Nephron (organoid): ENCODE measurements at regions not wholly inside any gene's neighbourhood (a gene's known extent, or its start where the extent isn't known, plus 50 kb on each side); places are given as distances from the start of the nearest gene placed in this dataset.

Source experiments
- H3K27ac Mint-ChIP-seq, 3 experiments: 2 replicates each; pipeline ENCODE4 v1.8.0; 2020; ENCODE audit warnings: mixed read lengths in 3 of 3, mild to moderate bottlenecking in 2 of 3, moderate library complexity in 1 of 3
- H3K27me3 Mint-ChIP-seq: 2 replicates; pipeline ENCODE4 v1.8.0; 2021; ENCODE audit warnings: low read depth, mild to moderate bottlenecking, moderate library complexity, mixed read lengths
- H3K36me3 Mint-ChIP-seq: 2 replicates; pipeline ENCODE4 v1.8.0; 2020; ENCODE audit warnings: low read depth, mixed read lengths
- H3K4me1 Mint-ChIP-seq: 2 replicates; pipeline ENCODE4 v1.8.0; 2020; ENCODE audit warnings: mixed read lengths
- H3K4me3 Mint-ChIP-seq, 3 experiments: 2 replicates each; pipeline ENCODE4 v1.8.0; 2020; ENCODE audit warnings: mild to moderate bottlenecking in 3 of 3, mixed read lengths in 3 of 3, moderate library complexity in 2 of 3
- H3K9me3 Mint-ChIP-seq: 2 replicates; pipeline ENCODE4 v1.8.0; 2020; ENCODE audit warnings: mixed read lengths
- CTCF ChIP-seq, 3 experiments: fragments of 200-600 bp; sonication (generic); IDR thresholded peaks; one replicate each; pipeline ENCODE4 v1.5.0; 2021; ENCODE audit warnings: antibody characterized with exemption in 3 of 3; ENCODE audit not compliant: unreplicated experiment in 3 of 3

GRCh38 chr13:50339271-50339670, 324.0 kb downstream of the KCNRG start:
- H3K27ac Mint-ChIP-seq, result peak overlapping the region in 1 of 3 experiments; percentile 53
- H3K4me1 Mint-ChIP-seq, result peaks cover 30% of the 10 kb centered on the region
- H3K27me3 Mint-ChIP-seq, result peaks cover 20% of the 10 kb centered on the region
- no peaks in the 10 kb centered on the region for H3K9me3 Mint-ChIP-seq
- no peak overlapping the region for H3K4me3 Mint-ChIP-seq
- TF ChIP-seq CTCF (IDR thresholded peaks at IDR 0.05; ENCODE audit: unreplicated experiment in 3 of 3), result no peak
- no peaks in the 10 kb centered on the region for H3K36me3 Mint-ChIP-seq

- peaks cover 20% of the 10 kb centered on the region for H3K27me3 Mint-ChIP-seq
- peak overlapping the region; percentile 10 to 53 (median 52) for H3K27ac Mint-ChIP-seq
- H3K4me3 Mint-ChIP-seq, result no peak overlapping the region
- H3K4me1 Mint-ChIP-seq, result peaks cover 23% of the 10 kb centered on the region
- no peak for TF ChIP-seq CTCF (IDR thresholded peaks at IDR 0.05; ENCODE audit: unreplicated experiment in 3 of 3)
- no peaks in the 10 kb centered on the region for H3K9me3 Mint-ChIP-seq
- no peaks in the 10 kb centered on the region for H3K36me3 Mint-ChIP-seq
These were observed 324.9 kb downstream of the KCNRG start for GRCh38 chr13:50340146-50340545.

- TF ChIP-seq CTCF (IDR thresholded peaks at IDR 0.05; ENCODE audit: unreplicated experiment in 3 of 3), result no peak
- Mint-ChIP-seq H3K4me3 (no peak overlapping the region), H3K27me3 (peaks cover 20% of the 10 kb centered on the region)
These were observed 325.5 kb downstream of the KCNRG start for GRCh38 chr13:50340551-50341287.

GRCh38 chr13:50341526-50341925, 326.3 kb downstream of the KCNRG start:
- H3K27ac Mint-ChIP-seq, result peak overlapping the region in 2 of 3 experiments; percentile 52 to 53
- H3K9me3 Mint-ChIP-seq, result no peaks in the 10 kb centered on the region
- peaks cover 20% of the 10 kb centered on the region for H3K27me3 Mint-ChIP-seq
- TF ChIP-seq CTCF (IDR thresholded peaks at IDR 0.05; ENCODE audit: unreplicated experiment in 3 of 3), result no peak
- H3K4me1 Mint-ChIP-seq, result peaks cover 23% of the 10 kb centered on the region
- H3K36me3 Mint-ChIP-seq, result no peaks in the 10 kb centered on the region
- no peak overlapping the region for H3K4me3 Mint-ChIP-seq

More at GRCh38 chr13:50340551-50341287, 325.5 kb downstream of the KCNRG start:
- no peaks in the 10 kb centered on the region for H3K36me3 Mint-ChIP-seq
- peaks cover 23% of the 10 kb centered on the region for H3K4me1 Mint-ChIP-seq
- peak overlapping the region; percentile 10 to 53 (median 52) for H3K27ac Mint-ChIP-seq
- no peaks in the 10 kb centered on the region for H3K9me3 Mint-ChIP-seq

GRCh38 chr13:50344717-50345116, 329.5 kb downstream of the KCNRG start:
- no peak overlapping the region for H3K4me3 Mint-ChIP-seq
- no peaks in the 10 kb centered on the region for H3K9me3 Mint-ChIP-seq
- peaks cover 20% of the 10 kb centered on the region for H3K4me1 Mint-ChIP-seq
- no peak overlapping the region for H3K27ac Mint-ChIP-seq
- TF ChIP-seq CTCF (IDR thresholded peaks at IDR 0.05; ENCODE audit: unreplicated experiment in 3 of 3), result no peak
- H3K36me3 Mint-ChIP-seq, result no peaks in the 10 kb centered on the region
- H3K27me3 Mint-ChIP-seq, result peaks cover 24% of the 10 kb centered on the region

GRCh38 chr13:50345804-50346203, 330.6 kb downstream of the KCNRG start:
- no peaks in the 10 kb centered on the region for H3K36me3 Mint-ChIP-seq
- no peak overlapping the region for H3K4me3 Mint-ChIP-seq
- H3K27ac Mint-ChIP-seq, result no peak overlapping the region
- H3K9me3 Mint-ChIP-seq, result no peaks in the 10 kb centered on the region
- TF ChIP-seq CTCF (IDR thresholded peaks at IDR 0.05; ENCODE audit: unreplicated experiment in 3 of 3), result no peak
- H3K4me1 Mint-ChIP-seq, result peaks cover 10% of the 10 kb centered on the region
- H3K27me3 Mint-ChIP-seq, result peaks cover 14% of the 10 kb centered on the region
